Lung (tissue), 11 donors: ENCODE measurements at regions not wholly inside any gene's neighbourhood (a gene's known extent, or its start where the extent isn't known, plus 50 kb on each side); places are given as distances from the start of the nearest gene placed in this dataset.

Source experiments
- ATAC-seq: fragments of 200-7000 bp; cut with Tn5 transposase; one replicate; pipeline ENCODE4 v1.9.1; 2020; ENCODE audit warnings: moderate number of reproducible peaks; ENCODE audit not compliant: insufficient read depth, low FRiP score
- DNase-seq, 3 donors: peaks; one replicate each; pipeline ENCODE4 v3.0.0-alpha.2; 2013 to 2017
- H3K27ac ChIP-seq, 2 donors: one replicate each; pipeline ENCODE4 v1.5.1; 2013; ENCODE audit warnings: mild to moderate bottlenecking in 2 of 2, moderate library complexity in 2 of 2, control low read depth in 1 of 2, inconsistent platforms in 1 of 2, low read depth in 1 of 2, low read length in 1 of 2
- H3K27me3 ChIP-seq, 3 donors: one replicate each; pipeline ENCODE4 v1.5.1; 2013; ENCODE audit warnings: low read length in 2 of 3; ENCODE audit not compliant: control insufficient read depth in 3 of 3, insufficient read depth in 3 of 3
- H3K36me3 ChIP-seq, 4 donors: one replicate each; pipeline ENCODE4 v1.5.1; 2013; ENCODE audit warnings: low read length in 4 of 4, mild to moderate bottlenecking in 1 of 4, moderate library complexity in 1 of 4; ENCODE audit not compliant: control insufficient read depth in 4 of 4, insufficient read depth in 4 of 4
- H3K4me1 ChIP-seq, 5 donors: one replicate each; pipeline ENCODE4 v1.5.1; 2013; ENCODE audit warnings: low read length in 5 of 5, mild to moderate bottlenecking in 2 of 5, moderate library complexity in 1 of 5; ENCODE audit not compliant: control insufficient read depth in 5 of 5, insufficient read depth in 5 of 5
- H3K4me3 ChIP-seq: one replicate; pipeline ENCODE4 v1.5.1; 2013; ENCODE audit warnings: mild to moderate bottlenecking, control low read depth, moderate library complexity
- H3K9ac ChIP-seq, 2 donors: one replicate each; pipeline ENCODE4 v1.5.1; 2013; ENCODE audit warnings: low read length in 2 of 2, control low read depth in 1 of 2; ENCODE audit not compliant: insufficient read depth in 1 of 2
- H3K9me3 ChIP-seq, 4 donors: one replicate each; pipeline ENCODE4 v1.5.1; 2013; ENCODE audit warnings: low read length in 3 of 4, mild to moderate bottlenecking in 1 of 4, moderate library complexity in 1 of 4; ENCODE audit not compliant: control insufficient read depth in 4 of 4, insufficient read depth in 3 of 4
- CTCF ChIP-seq: IDR thresholded peaks from 2 replicates; pipeline ENCODE4 v1.5.1; 2012; ENCODE audit warnings: mild to moderate bottlenecking; ENCODE audit errors: control extremely low read depth, extremely low read depth
- WGBS, 2 donors: extraction: QIAGEN DNeasy Blood & Tissue Kit; methylation state at CpG; one replicate each; pipeline ENCODE4 v1.1.7; 2013; 5-methylcytosine and 5-hydroxymethylcytosine counted together
- donor health status: control.
- donor health status: control.
- donor health status: Bipolar disorder and iron deficiency.
- donor health status: healthy.
- donor health status: DM: yes; HTN: yes; CAD: no.

GRCh38 chr13:109389892-109390345, 396.5 kb downstream of the IRS2 start:
- Histone ChIP-seq H3K36me3 (no peaks in the 10 kb centered on the region), H3K27ac (peak overlapping the region in 1 of 2 donors; percentile 24), H3K4me1 (peaks cover 0 to 8% (median 0%) of the 10 kb centered on the region in 5 donors), H3K9me3 (peaks cover 0 to 3% (median 0%) of the 10 kb centered on the region in 4 donors), H3K4me3 (no peak overlapping the region), H3K9ac (no peak overlapping the region), H3K27me3 (no peaks in the 10 kb centered on the region)
- ATAC-seq (no peak), DNase-seq (no peak)
- 38 to 64% methylated on average over 8 of the region's 8 CpGs for WGBS, 2 donors
- no peak for TF ChIP-seq CTCF

- Histone ChIP-seq H3K27ac (peak overlapping the region in 1 of 2 donors; percentile 31), H3K36me3 (no peaks in the 10 kb centered on the region), H3K4me1 (peaks cover 0 to 7% (median 0%) of the 10 kb centered on the region in 5 donors), H3K27me3 (no peaks in the 10 kb centered on the region), H3K4me3 (no peak overlapping the region), H3K9me3 (peaks cover 0 to 3% (median 0%) of the 10 kb centered on the region in 4 donors), H3K9ac (no peak overlapping the region)
- no peak for DNase-seq
- ATAC-seq: no peak
- no peak for TF ChIP-seq CTCF
- WGBS, 2 donors: 65 to 77% methylated on average over 5 of the region's 5 CpGs
Observed at GRCh38 chr13:109389456-109389855, 396.9 kb downstream of the IRS2 start.

GRCh38 chr13:109387471-109387870, 398.9 kb downstream of the IRS2 start:
- DNase-seq (no peak), ATAC-seq (no peak)
- TF ChIP-seq CTCF: no peak
- Histone ChIP-seq H3K4me3 (no peak overlapping the region), H3K27me3 (no peaks in the 10 kb centered on the region), H3K4me1 (peaks cover 0 to 3% (median 0%) of the 10 kb centered on the region in 5 donors), H3K27ac (no peak overlapping the region), H3K36me3 (no peaks in the 10 kb centered on the region), H3K9ac (no peak overlapping the region), H3K9me3 (peaks cover 0 to 1% (median 0%) of the 10 kb centered on the region in 4 donors)
- WGBS, 2 donors: 48 to 69% methylated on average over 7 of the region's 7 CpGs

GRCh38 chr13:109385242-109385560, 401.2 kb downstream of the IRS2 start:
- 27 to 67% methylated on average over 7 of the region's 7 CpGs for WGBS, 2 donors
- DNase-seq: peak in 2 of 3 donors; percentile 17 to 30
- H3K9ac ChIP-seq: no peak overlapping the region
- no peak overlapping the region for H3K4me3 ChIP-seq
- no peaks in the 10 kb centered on the region for H3K36me3 ChIP-seq
- TF ChIP-seq CTCF: no peak
- peaks cover 0 to 1% (median 0%) of the 10 kb centered on the region in 4 donors for H3K9me3 ChIP-seq
- peaks cover 0 to 3% (median 0%) of the 10 kb centered on the region in 5 donors for H3K4me1 ChIP-seq
- H3K27me3 ChIP-seq: no peaks in the 10 kb centered on the region
- no peak overlapping the region for H3K27ac ChIP-seq
- no peak for ATAC-seq
